ENCODE measurements at regions not wholly inside any gene's neighbourhood (a gene's known extent, or its start where the extent isn't known, plus 50 kb on each side); places are given as distances from the start of the nearest gene placed in this dataset.

DNA sequence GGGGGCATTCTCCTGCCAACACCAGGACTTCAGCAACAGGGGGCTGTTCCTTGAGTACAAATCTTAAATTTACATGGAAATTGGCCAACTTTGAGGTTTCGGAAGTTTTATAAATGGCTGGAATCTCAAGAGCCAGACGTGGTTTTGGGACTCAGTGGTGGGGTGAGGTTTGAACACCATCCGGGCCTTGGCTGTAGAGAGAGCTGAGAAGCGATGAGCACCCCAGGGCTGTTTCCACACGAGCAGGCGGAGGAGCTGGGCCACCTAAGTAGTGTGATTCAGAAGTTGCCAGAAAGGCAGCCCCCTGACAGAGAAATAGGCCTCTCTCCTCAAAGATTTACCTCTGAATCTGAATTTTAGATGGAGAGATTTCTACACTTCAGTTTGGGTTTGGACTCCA lies 89.0 kb downstream of the FGF9 start:
- H2AFZ ChIP-seq (ENCODE audit: low read depth, low read length): no peak overlapping the region
- Mint-ChIP-seq H3K4me1 (ENCODE audit: low read depth, unreplicated experiment) (peaks cover 2% of the 10 kb centered on the region), H3K27ac (ENCODE audit: unreplicated experiment) (no peak overlapping the region), H3K36me3 (ENCODE audit: low read depth, unreplicated experiment) (no peaks in the 10 kb centered on the region), H3K4me3 (ENCODE audit: unreplicated experiment) (no peak overlapping the region), H3K9me3 (ENCODE audit: unreplicated experiment) (no peaks in the 10 kb centered on the region), H3K27me3 (ENCODE audit: low read depth, unreplicated experiment) (peaks cover 5% of the 10 kb centered on the region)
- no peaks in the 10 kb centered on the region for H3K4me1 ChIP-seq (ENCODE audit: insufficient read depth, low read length)
- no peak overlapping the region for H3K4me2 ChIP-seq (ENCODE audit: low read length)
- H3K27ac ChIP-seq (ENCODE audit: low read depth, low read length): no peak overlapping the region
- no peak overlapping the region for H3K9ac ChIP-seq (ENCODE audit: low read length)
- no peaks in the 10 kb centered on the region for H4K20me1 ChIP-seq (ENCODE audit: insufficient read depth, low read length)
- no peak overlapping the region for H3K4me3 ChIP-seq (ENCODE audit: insufficient read depth, low read depth, low read length)
- no peak for TF ChIP-seq EZH2 (IDR thresholded peaks at IDR 0.05; ENCODE audit: insufficient read depth, low read length)
- peaks cover 6% of the 10 kb centered on the region for H3K9me3 ChIP-seq (ENCODE audit: insufficient read depth, low read depth, low read length)
- H3K36me3 ChIP-seq (ENCODE audit: insufficient read depth, low read length): no peaks in the 10 kb centered on the region
- no peaks in the 10 kb centered on the region for H3K79me2 ChIP-seq (ENCODE audit: insufficient read depth, low read length)
- no peaks in the 10 kb centered on the region for H3K27me3 ChIP-seq (ENCODE audit: insufficient read depth, low read length)
- no peak for FAIRE-seq
- no peak for DNase-seq (ENCODE audit: low read depth)

DNA sequence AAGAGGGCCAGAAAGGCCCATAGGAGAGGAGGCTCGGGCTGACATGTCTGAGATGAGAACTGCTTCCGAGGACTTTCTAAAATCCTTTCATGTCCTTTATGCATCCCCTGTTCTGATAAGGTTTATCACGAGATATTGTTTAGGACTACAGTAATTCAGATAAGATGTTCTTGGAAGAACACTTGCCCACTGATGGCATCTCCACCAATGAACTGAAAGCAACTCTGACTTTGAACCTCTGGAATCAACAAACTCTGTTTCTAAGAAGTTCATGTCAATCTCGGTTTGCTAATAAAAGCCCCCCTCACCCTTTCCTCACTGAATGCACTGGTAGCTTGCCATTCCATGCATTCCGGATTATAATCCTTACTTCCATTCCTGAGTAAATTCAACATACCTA lies 90.9 kb downstream of the FGF9 start:
- Mint-ChIP-seq H3K27me3 (ENCODE audit: low read depth, unreplicated experiment) (peaks cover 5% of the 10 kb centered on the region), H3K4me3 (ENCODE audit: unreplicated experiment) (no peak overlapping the region), H3K4me1 (ENCODE audit: low read depth, unreplicated experiment) (no peaks in the 10 kb centered on the region), H3K36me3 (ENCODE audit: low read depth, unreplicated experiment) (no peaks in the 10 kb centered on the region), H3K27ac (ENCODE audit: unreplicated experiment) (no peak overlapping the region), H3K9me3 (ENCODE audit: unreplicated experiment) (no peaks in the 10 kb centered on the region)
- Histone ChIP-seq H3K79me2 (ENCODE audit: insufficient read depth, low read length) (no peaks in the 10 kb centered on the region), H3K4me1 (ENCODE audit: insufficient read depth, low read length) (no peaks in the 10 kb centered on the region), H4K20me1 (ENCODE audit: insufficient read depth, low read length) (no peaks in the 10 kb centered on the region), H3K4me2 (ENCODE audit: low read length) (no peak overlapping the region), H3K27me3 (ENCODE audit: insufficient read depth, low read length) (no peaks in the 10 kb centered on the region), H3K27ac (ENCODE audit: low read depth, low read length) (no peak overlapping the region), H2AFZ (ENCODE audit: low read depth, low read length) (no peak overlapping the region), H3K36me3 (ENCODE audit: insufficient read depth, low read length) (no peaks in the 10 kb centered on the region), H3K4me3 (ENCODE audit: insufficient read depth, low read depth, low read length) (no peak overlapping the region), H3K9me3 (ENCODE audit: insufficient read depth, low read depth, low read length) (peaks cover 3% of the 10 kb centered on the region), H3K9ac (ENCODE audit: low read length) (no peak overlapping the region)
- FAIRE-seq: no peak
- DNase-seq (ENCODE audit: low read depth): no peak
- TF ChIP-seq, protein P1, sequence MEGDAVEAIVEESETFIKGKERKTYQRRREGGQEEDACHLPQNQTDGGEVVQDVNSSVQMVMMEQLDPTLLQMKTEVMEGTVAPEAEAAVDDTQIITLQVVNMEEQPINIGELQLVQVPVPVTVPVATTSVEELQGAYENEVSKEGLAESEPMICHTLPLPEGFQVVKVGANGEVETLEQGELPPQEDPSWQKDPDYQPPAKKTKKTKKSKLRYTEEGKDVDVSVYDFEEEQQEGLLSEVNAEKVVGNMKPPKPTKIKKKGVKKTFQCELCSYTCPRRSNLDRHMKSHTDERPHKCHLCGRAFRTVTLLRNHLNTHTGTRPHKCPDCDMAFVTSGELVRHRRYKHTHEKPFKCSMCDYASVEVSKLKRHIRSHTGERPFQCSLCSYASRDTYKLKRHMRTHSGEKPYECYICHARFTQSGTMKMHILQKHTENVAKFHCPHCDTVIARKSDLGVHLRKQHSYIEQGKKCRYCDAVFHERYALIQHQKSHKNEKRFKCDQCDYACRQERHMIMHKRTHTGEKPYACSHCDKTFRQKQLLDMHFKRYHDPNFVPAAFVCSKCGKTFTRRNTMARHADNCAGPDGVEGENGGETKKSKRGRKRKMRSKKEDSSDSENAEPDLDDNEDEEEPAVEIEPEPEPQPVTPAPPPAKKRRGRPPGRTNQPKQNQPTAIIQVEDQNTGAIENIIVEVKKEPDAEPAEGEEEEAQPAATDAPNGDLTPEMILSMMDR (IDR thresholded peaks at IDR 0.05; ENCODE audit: insufficient read depth, low read depth, low read length): no peak
- TF ChIP-seq EZH2 (IDR thresholded peaks at IDR 0.05; ENCODE audit: insufficient read depth, low read length): no peak

DNA sequence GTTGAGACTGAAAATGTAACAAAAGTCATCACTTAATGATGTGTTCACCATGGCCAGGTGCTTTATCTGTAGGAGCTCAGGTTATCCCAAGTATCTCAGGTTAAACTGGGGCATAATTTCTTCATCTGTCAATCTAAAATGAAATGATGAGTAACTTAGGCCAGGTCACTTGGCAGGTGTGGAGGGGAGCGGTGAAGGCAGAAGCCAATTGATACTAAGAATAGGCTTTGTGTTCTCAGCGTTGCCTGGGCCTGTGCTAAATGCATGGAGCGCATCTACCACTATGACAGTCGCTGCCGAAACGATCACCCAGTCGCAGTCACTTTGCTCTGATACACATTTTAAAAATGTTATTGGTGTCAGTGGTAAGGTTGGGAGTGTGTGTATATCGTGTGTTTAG lies 91.6 kb downstream of the FGF9 start:
- Histone ChIP-seq H2AFZ (ENCODE audit: low read depth, low read length) (no peak overlapping the region), H3K27me3 (ENCODE audit: insufficient read depth, low read length) (no peaks in the 10 kb centered on the region), H3K4me2 (ENCODE audit: low read length) (no peak overlapping the region), H3K79me2 (ENCODE audit: insufficient read depth, low read length) (no peaks in the 10 kb centered on the region), H3K9ac (ENCODE audit: low read length) (no peak overlapping the region), H3K4me1 (ENCODE audit: insufficient read depth, low read length) (no peaks in the 10 kb centered on the region), H3K4me3 (ENCODE audit: insufficient read depth, low read depth, low read length) (no peak overlapping the region), H4K20me1 (ENCODE audit: insufficient read depth, low read length) (no peaks in the 10 kb centered on the region), H3K9me3 (ENCODE audit: insufficient read depth, low read depth, low read length) (peaks cover 3% of the 10 kb centered on the region), H3K36me3 (ENCODE audit: insufficient read depth, low read length) (no peaks in the 10 kb centered on the region), H3K27ac (ENCODE audit: low read depth, low read length) (no peak overlapping the region)
- DNase-seq (ENCODE audit: low read depth) (no peak), FAIRE-seq (no peak)
- TF ChIP-seq, protein P1 (IDR thresholded peaks at IDR 0.05; ENCODE audit: insufficient read depth, low read depth, low read length): no peak
- no peak for TF ChIP-seq EZH2 (IDR thresholded peaks at IDR 0.05; ENCODE audit: insufficient read depth, low read length)
- no peaks in the 10 kb centered on the region for H3K36me3 Mint-ChIP-seq (ENCODE audit: low read depth, unreplicated experiment)
- H3K4me1 Mint-ChIP-seq (ENCODE audit: low read depth, unreplicated experiment): no peaks in the 10 kb centered on the region
- H3K4me3 Mint-ChIP-seq (ENCODE audit: unreplicated experiment): no peak overlapping the region
- H3K9me3 Mint-ChIP-seq (ENCODE audit: unreplicated experiment): no peaks in the 10 kb centered on the region
- peaks cover 2% of the 10 kb centered on the region for H3K27me3 Mint-ChIP-seq (ENCODE audit: low read depth, unreplicated experiment)
- no peak overlapping the region for H3K27ac Mint-ChIP-seq (ENCODE audit: unreplicated experiment)
